A549 (cell line): ENCODE measurements at regions not wholly inside any gene's neighbourhood (a gene's known extent, or its start where the extent isn't known, plus 50 kb on each side); places are given as distances from the start of the nearest gene placed in this dataset.

Experiments
- BCL3 ChIP-seq: fragments of >200 bp; sonication (Bioruptor Twin); formaldehyde crosslinking; IDR thresholded peaks from 3 replicates; pipeline ENCODE4 v1.6.1; 2016
- CHD2 ChIP-seq: fragments of 150-350 bp; IDR thresholded peaks from 2 replicates; pipeline ENCODE4 v1.6.1; 2014; ENCODE audit warnings: low read length; ENCODE audit not compliant: partially characterized antibody
- CTCF ChIP-seq: fragments of >200 bp; sonication (Bioruptor Twin); formaldehyde crosslinking; IDR thresholded peaks from 3 replicates; pipeline ENCODE4 v1.5.1; 2016
- E2F6 ChIP-seq: IDR thresholded peaks from 2 replicates; pipeline ENCODE4 v1.6.1; 2012; ENCODE audit warnings: low read depth, borderline replicate concordance
- EP300 ChIP-seq, 2 experiments: fragments of >200 bp; sonication (Bioruptor Twin); formaldehyde crosslinking; IDR thresholded peaks; 2 replicates in 1 of 2; 3 replicates in 1 of 2; pipeline ENCODE4 v1.6.1; 2016 to 2017
- MAX ChIP-seq: IDR thresholded peaks from 2 replicates; pipeline ENCODE4 v1.6.1; 2012
- POLR2A ChIP-seq: IDR thresholded peaks from 2 replicates; pipeline ENCODE4 v1.6.1; 2012; ENCODE audit warnings: mild to moderate bottlenecking, low read length
- SMC3 ChIP-seq: fragments of >200 bp; sonication (Bioruptor Twin); formaldehyde crosslinking; IDR thresholded peaks from 3 replicates; pipeline ENCODE4 v1.6.1; 2018; ENCODE audit warnings: inconsistent platforms
- SREBF2 ChIP-seq: fragments of 450-650 bp; IDR thresholded peaks from 2 replicates; pipeline ENCODE4 v1.6.1; 2014; ENCODE audit warnings: mild to moderate bottlenecking, moderate library complexity
- USF2 ChIP-seq: fragments of 450-650 bp; IDR thresholded peaks from 2 replicates; pipeline ENCODE4 v1.6.1; 2014; ENCODE audit warnings: antibody characterized with exemption

- TF ChIP-seq CTCF (no peak), POLR2A (no peak), SMC3 (no peak), E2F6 (no peak), MAX (no peak), USF2 (no peak), EP300 (IDR thresholded peaks at IDR 0.05) (no peak), CHD2 (no peak), BCL3 (no peak), SREBF2 (no peak)
These were observed 359.3 kb upstream of the PCDH20 start for GRCh38 chr13:61774903-61775302.
